VCaP (cell line): ENCODE measurements at regions not wholly inside any gene's neighbourhood (a gene's known extent, or its start where the extent isn't known, plus 50 kb on each side); places are given as distances from the start of the nearest gene placed in this dataset.

Source experiments
- H3K27ac ChIP-seq: fragments of 450-650 bp; 2 replicates; pipeline ENCODE4 v1.5.1; 2017
- TF ChIP-seq, protein P1 (sequence below): fragments of 450-650 bp; conservative IDR thresholded peaks from 2 replicates; pipeline ENCODE4 v1.5.1; 2017; ENCODE audit warnings: mild to moderate bottlenecking, moderate library complexity

- H3K27ac ChIP-seq, result no peak overlapping the region
- TF ChIP-seq, protein P1, sequence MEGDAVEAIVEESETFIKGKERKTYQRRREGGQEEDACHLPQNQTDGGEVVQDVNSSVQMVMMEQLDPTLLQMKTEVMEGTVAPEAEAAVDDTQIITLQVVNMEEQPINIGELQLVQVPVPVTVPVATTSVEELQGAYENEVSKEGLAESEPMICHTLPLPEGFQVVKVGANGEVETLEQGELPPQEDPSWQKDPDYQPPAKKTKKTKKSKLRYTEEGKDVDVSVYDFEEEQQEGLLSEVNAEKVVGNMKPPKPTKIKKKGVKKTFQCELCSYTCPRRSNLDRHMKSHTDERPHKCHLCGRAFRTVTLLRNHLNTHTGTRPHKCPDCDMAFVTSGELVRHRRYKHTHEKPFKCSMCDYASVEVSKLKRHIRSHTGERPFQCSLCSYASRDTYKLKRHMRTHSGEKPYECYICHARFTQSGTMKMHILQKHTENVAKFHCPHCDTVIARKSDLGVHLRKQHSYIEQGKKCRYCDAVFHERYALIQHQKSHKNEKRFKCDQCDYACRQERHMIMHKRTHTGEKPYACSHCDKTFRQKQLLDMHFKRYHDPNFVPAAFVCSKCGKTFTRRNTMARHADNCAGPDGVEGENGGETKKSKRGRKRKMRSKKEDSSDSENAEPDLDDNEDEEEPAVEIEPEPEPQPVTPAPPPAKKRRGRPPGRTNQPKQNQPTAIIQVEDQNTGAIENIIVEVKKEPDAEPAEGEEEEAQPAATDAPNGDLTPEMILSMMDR, result no peak
Measured at GRCh38 chr3:88209356-88209755, 59.6 kb downstream of the C3orf38 start.

GRCh38 chr3:88211096-88211890, 61.5 kb downstream of the C3orf38 start:
- TF ChIP-seq, protein P1, result no peak
- H3K27ac ChIP-seq, result no peak overlapping the region

- H3K27ac ChIP-seq, result no peak overlapping the region
- TF ChIP-seq, protein P1, result peak; percentile 80
Measured at GRCh38 chr3:88219138-88219792, 69.5 kb downstream of the C3orf38 start.

DNA sequence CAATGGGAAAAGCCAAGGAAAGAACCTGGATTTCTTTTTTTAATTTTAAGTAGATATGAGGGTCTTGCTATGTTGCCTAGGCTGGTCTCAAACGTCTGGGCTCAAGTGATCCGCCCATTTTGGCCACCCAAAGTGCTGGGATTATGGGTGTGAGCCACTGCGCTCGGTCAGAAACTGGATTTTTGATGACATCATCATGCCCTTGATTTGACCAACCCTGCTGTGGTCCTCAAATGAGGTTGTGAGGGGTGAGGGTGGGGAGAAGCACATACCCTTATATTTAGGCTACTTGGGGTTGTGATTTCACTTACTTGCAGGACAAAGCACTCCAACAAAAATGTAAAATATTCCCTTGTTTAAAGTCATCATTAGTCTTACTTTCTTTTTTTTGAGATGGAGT, 70.4 kb downstream of the C3orf38 start:
- H3K27ac ChIP-seq, result no peak overlapping the region
- TF ChIP-seq, protein P1, result no peak

- H3K27ac ChIP-seq, result no peak overlapping the region
- TF ChIP-seq, protein P1, result no peak
Measured at GRCh38 chr3:88221726-88222125, 72.0 kb downstream of the C3orf38 start.

DNA sequence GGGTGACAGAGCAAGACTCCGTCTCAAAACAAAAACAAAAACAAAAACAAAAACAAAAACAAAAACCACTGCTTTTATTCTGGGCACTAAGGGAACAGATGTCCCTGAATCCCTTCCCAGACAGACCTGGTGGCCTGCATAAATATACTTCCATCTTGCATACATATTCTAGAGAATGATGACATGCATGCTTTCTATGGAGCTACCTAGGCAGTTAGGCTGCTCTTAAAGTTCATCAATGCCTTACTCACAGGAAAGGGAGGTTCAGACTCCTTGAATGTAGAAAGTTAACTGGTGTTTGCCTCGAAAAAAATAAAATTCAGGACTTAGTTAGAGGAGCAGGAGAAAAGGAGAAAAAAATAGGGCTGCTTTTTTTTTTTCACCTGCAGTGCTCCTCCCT, 72.6 kb downstream of the C3orf38 start:
- H3K27ac ChIP-seq, result no peak overlapping the region
- TF ChIP-seq, protein P1, result no peak

GRCh38 chr3:88225326-88226008, 75.7 kb downstream of the C3orf38 start:
- H3K27ac ChIP-seq, result no peak overlapping the region
- TF ChIP-seq, protein P1, result no peak
